ENCODE measurements at regions not wholly inside any gene's neighbourhood (a gene's known extent, or its start where the extent isn't known, plus 50 kb on each side); places are given as distances from the start of the nearest gene placed in this dataset.

- POLR2A ChIA-PET, result interaction anchor here (0.6 kb wide), 2 partner anchors 95 to 390 kb away, joined by 3 to 8 read pairs; partner anchors contain the start of gene KDM6A
Measured at GRCh38 chrX:44778254-44778653, 65.6 kb upstream of the DUSP21 start.

GRCh38 chrX:44775726-44776125, 68.1 kb upstream of the DUSP21 start:
- TF ChIP-seq ZNF544 (tag by site-specific recombination; IDR thresholded peaks at IDR 0.05) (no peak), PRDM6 (tag by site-specific recombination; IDR thresholded peaks at IDR 0.05) (no peak), OVOL3 (tag by site-specific recombination; IDR thresholded peaks at IDR 0.05) (no peak), ZBTB11 (tag by site-specific recombination; conservative IDR thresholded peaks at IDR 0.05; ENCODE audit: low read depth) (no peak), MEIS1 (CRISPR knock-in tag; IDR thresholded peaks at IDR 0.05; ENCODE audit: borderline replicate concordance) (no peak), ZFP41 (tag by site-specific recombination; IDR thresholded peaks at IDR 0.05; ENCODE audit: borderline replicate concordance) (no peak), ZNF747 (tag by site-specific recombination; IDR thresholded peaks at IDR 0.05) (no peak), EGR2 (tag by site-specific recombination; IDR thresholded peaks at IDR 0.05; ENCODE audit: low read depth) (no peak), ZNF629 (tag by site-specific recombination; IDR thresholded peaks at IDR 0.05) (no peak), ZNF140 (tag by site-specific recombination; IDR thresholded peaks at IDR 0.05) (no peak), ATF2 (tag by site-specific recombination; IDR thresholded peaks at IDR 0.05; ENCODE audit: low read depth) (no peak), ZNF26 (tag by site-specific recombination; IDR thresholded peaks at IDR 0.05) (no peak)
- Histone ChIP-seq H3K27ac (ENCODE audit: extremely low read depth, low read depth, low read length) (no peak overlapping the region), H3K9me3 (ENCODE audit: control insufficient read depth, insufficient read depth, low read depth, low read length) (no peaks in the 10 kb centered on the region), H3K36me3 (ENCODE audit: control insufficient read depth in 2 of 2, insufficient read depth in 1 of 2, low read length in 2 of 2) (no peaks in the 10 kb centered on the region), H3K4me3 (ENCODE audit: low read depth, low read length) (no peak overlapping the region), H3K4me1 (ENCODE audit: control insufficient read depth, insufficient read depth, low read length) (no peaks in the 10 kb centered on the region)
- ChIA-PET POLR2A (no interaction called here), CTCF (interaction anchor here (0.7 kb wide), 1 partner anchor 71 kb away, joined by 3 read pairs; no protein-coding TSS in a partner anchor)

More at GRCh38 chrX:44778254-44778653, 65.6 kb upstream of the DUSP21 start:
- CTCF ChIA-PET, result no interaction called here
- TF ChIP-seq ZNF596 (tag by site-specific recombination; IDR thresholded peaks at IDR 0.05) (no peak), KLF7 (tag by site-specific recombination; IDR thresholded peaks at IDR 0.05; ENCODE audit: borderline replicate concordance) (no peak), ZBTB11 (tag by site-specific recombination; conservative IDR thresholded peaks at IDR 0.05; ENCODE audit: low read depth) (no peak), BCL11A (tag by site-specific recombination; IDR thresholded peaks at IDR 0.05; ENCODE audit: low read depth) (no peak), ZNF2 (tag by site-specific recombination; IDR thresholded peaks at IDR 0.05) (no peak), YY1 (tag by site-specific recombination; IDR thresholded peaks at IDR 0.05) (no peak), KLF10 (tag by site-specific recombination; IDR thresholded peaks at IDR 0.05) (no peak), TCF7L2 (IDR thresholded peaks at IDR 0.05; ENCODE audit: borderline replicate concordance, low read depth, low read length) (no peak), YY2 (tag by site-specific recombination; IDR thresholded peaks at IDR 0.05) (no peak)
- H3K36me3 ChIP-seq (ENCODE audit: control insufficient read depth in 2 of 2, insufficient read depth in 1 of 2, low read length in 2 of 2), result no peaks in the 10 kb centered on the region
- H3K4me1 ChIP-seq (ENCODE audit: control insufficient read depth, insufficient read depth, low read length), result no peaks in the 10 kb centered on the region
- H3K4me3 ChIP-seq (ENCODE audit: low read depth, low read length), result no peak overlapping the region
- H3K27ac ChIP-seq (ENCODE audit: extremely low read depth, low read depth, low read length), result no peak overlapping the region
- H3K9me3 ChIP-seq (ENCODE audit: control insufficient read depth, insufficient read depth, low read depth, low read length), result no peaks in the 10 kb centered on the region
